Lower leg skin (tissue), 4 donors: ENCODE measurements at regions not wholly inside any gene's neighbourhood (a gene's known extent, or its start where the extent isn't known, plus 50 kb on each side); places are given as distances from the start of the nearest gene placed in this dataset.
"Not testable (repeated sequence)": the region's sequence is repeated elsewhere in the genome, so short reads cannot be mapped to it uniquely, and the experiment has no call there.

Source experiments
- DNase-seq, 2 donors: peaks; one replicate each; pipeline ENCODE4 v3.0.0-alpha.2; 2019; ENCODE audit warnings: low spot score in 2 of 2
- H3K4me3 ChIP-seq: fragments of 200-600 bp; sonication (generic); 2 replicates; pipeline ENCODE4 v1.5.1; 2017; ENCODE audit warnings: mild to moderate bottlenecking, low read depth; ENCODE audit not compliant: poor library complexity, severe bottlenecking
- POLR2A ChIP-seq, 2 donors: fragments of 450-650 bp; IDR thresholded peaks; one replicate each; pipeline ENCODE4 v1.6.1; 2016 to 2017; ENCODE audit warnings: antibody characterized with exemption in 2 of 2, mild to moderate bottlenecking in 1 of 2, moderate library complexity in 1 of 2
- WGBS, 2 donors: methylation state at CpG; one replicate each; pipeline ENCODE4 v1.1.5; 2018; 5-methylcytosine and 5-hydroxymethylcytosine counted together
- intact Hi-C: fragments of 100-400 bp; cut with DNase I; formaldehyde crosslinking; loops from one replicate; pipeline ENCODE4 v1.15.0; 2023; ENCODE audit warnings: low total_unique reads
- TF ChIP-seq, protein P1 (sequence below), 3 donors: fragments of 450-650 bp; IDR thresholded peaks; one replicate each; pipeline ENCODE4 v1.5.1; 2016; ENCODE audit warnings: antibody characterized with exemption in 3 of 3, mild to moderate bottlenecking in 3 of 3, moderate library complexity in 2 of 3

DNA sequence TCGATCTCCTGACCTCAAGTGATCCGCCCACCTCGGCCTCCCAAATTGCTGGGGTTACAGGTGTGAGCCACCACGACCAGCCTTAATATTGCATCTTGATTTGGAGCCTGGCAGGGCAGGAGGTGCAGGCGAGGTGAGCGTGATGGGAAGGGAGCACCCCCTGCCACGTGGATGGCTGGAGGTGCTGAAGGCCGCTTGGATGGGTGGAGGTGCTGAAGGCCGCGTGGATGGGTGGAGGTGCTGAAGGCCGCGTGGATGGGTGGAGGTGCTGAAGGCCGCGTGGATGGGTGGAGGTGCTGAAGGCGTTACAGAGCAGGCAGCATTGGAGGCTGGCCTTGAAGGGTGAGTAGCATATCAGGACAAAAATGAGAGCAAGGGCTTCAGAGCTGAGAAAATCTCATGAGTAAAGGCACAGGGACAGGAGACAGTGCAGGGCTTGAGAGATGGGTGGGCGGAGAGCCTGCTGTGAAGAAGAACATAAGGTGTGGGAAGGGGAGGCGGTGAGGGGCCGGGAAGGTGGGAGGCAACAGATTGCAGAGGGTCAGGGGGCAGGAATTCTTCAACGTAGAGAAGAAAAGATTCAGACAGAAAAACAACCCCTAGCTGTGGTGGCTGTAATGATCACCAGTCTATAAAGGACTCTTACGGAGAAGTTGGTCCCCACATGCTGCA is 101.7 kb upstream of the SEC14L1 start:
- intact Hi-C loops = no loop called here
- TF ChIP-seq POLR2A (IDR thresholded peaks at IDR 0.05) = no peak
- TF ChIP-seq, protein P1, sequence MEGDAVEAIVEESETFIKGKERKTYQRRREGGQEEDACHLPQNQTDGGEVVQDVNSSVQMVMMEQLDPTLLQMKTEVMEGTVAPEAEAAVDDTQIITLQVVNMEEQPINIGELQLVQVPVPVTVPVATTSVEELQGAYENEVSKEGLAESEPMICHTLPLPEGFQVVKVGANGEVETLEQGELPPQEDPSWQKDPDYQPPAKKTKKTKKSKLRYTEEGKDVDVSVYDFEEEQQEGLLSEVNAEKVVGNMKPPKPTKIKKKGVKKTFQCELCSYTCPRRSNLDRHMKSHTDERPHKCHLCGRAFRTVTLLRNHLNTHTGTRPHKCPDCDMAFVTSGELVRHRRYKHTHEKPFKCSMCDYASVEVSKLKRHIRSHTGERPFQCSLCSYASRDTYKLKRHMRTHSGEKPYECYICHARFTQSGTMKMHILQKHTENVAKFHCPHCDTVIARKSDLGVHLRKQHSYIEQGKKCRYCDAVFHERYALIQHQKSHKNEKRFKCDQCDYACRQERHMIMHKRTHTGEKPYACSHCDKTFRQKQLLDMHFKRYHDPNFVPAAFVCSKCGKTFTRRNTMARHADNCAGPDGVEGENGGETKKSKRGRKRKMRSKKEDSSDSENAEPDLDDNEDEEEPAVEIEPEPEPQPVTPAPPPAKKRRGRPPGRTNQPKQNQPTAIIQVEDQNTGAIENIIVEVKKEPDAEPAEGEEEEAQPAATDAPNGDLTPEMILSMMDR (IDR thresholded peaks at IDR 0.05) = no peak
- 83 to 86% methylated on average over 20 of the region's 20 CpGs for WGBS, 2 donors
- DNase-seq = no peak
- H3K4me3 ChIP-seq = no peak overlapping the region

DNA sequence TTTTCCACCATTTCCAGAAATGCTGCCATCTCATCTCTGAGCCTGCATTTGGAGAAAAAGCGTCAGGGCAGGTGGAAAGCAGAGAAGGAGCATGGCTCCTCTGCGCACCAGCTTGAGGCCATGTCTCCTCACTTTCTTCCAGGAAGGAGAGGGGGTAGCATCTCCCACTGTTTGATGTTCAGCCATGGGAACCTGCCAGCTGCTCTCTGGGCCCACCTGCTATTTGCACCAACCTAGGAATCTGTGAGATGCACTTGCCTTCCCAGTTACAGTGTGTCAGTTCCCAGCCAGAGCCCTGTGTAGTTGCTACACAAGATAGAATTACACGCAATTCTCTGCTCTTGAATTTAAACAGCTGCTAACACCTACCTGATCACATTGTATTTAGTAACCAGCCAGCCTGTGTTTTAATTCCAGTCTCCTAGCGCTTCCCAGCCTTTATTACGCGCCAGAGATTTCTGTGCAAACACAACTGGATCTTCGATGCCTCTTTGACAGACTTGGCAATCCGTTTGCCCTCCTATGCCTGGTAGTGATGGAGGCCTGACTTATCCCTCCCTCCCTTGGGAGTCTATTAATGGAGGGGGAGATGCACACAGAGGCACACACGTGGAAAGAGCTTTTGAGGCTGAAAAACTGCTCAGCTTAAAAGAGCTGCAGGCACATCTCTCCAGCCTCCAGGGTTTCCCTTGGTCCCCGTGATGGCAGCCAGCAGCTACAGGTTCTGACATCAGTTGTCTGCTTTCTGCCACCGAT is 98.1 kb upstream of the SEC14L1 start:
- intact Hi-C loops = no loop called here
- DNase-seq = no peak
- WGBS, 2 donors = 80 to 84% methylated on average over 11 of the region's 11 CpGs
- TF ChIP-seq POLR2A (IDR thresholded peaks at IDR 0.05) = no peak
- TF ChIP-seq, protein P1 (IDR thresholded peaks at IDR 0.05) = no peak
- H3K4me3 ChIP-seq = no peak overlapping the region

DNA sequence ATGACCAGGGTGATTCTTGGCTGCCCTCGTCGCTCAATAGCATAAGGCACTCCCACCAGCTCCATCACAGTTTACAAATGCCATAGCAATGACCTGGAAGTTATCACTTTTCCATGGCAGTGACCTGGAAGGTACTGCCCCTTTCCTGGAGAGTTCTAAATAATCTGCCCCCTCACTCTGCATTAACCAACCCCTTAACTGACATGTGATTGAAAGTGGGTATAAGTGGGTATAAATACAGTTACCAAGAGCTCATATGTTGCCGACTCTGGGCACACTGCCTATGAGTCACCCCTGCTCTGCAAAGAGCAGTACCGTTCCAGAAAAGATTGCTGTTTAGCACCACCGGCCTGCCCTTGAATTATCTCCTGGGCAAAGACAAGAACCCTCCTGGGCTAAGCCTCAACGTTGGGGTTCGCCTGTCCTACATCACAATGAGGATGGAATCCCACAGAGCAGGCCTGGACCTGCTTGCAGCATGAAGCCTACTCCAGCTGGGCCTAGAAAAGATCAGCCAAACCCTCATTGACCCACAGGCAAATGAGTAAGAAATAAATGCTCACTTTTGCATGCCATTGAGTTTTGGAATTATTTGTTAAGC is 95.2 kb upstream of the SEC14L1 start:
- TF ChIP-seq, protein P1 (IDR thresholded peaks at IDR 0.05) = no peak
- TF ChIP-seq POLR2A (IDR thresholded peaks at IDR 0.05) = no peak
- 54 to 64% methylated on average over 7 of the region's 7 CpGs for WGBS, 2 donors
- intact Hi-C loops = no loop called here
- no peak for DNase-seq
- no peak overlapping the region for H3K4me3 ChIP-seq

DNA sequence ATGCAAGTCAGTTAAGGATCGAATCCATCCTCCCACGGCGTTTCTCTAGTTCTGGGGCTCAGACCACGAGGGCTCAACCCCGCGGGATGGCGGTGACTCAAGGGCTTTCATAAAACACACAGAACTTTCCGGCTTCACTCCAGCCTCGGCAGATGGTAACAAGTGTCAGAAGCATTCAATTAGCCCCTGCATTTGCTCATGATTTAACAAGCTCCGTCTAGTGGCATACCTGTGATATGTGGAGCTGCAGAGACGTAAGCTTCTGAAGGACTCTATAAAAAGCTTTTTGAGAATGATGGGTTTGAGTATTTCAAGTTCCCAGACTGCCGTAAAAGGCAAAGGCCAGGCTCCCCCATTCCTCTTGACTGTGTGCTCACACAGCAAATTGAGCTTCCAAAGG is 91.3 kb upstream of the SEC14L1 start:
- 48 to 52% methylated on average over 12 of the region's 12 CpGs for WGBS, 2 donors
- no peak overlapping the region for H3K4me3 ChIP-seq
- no peak for DNase-seq
- intact Hi-C loops = no loop called here
- TF ChIP-seq, protein P1 (IDR thresholded peaks at IDR 0.05) = no peak
- TF ChIP-seq POLR2A (IDR thresholded peaks at IDR 0.05) = no peak

DNA sequence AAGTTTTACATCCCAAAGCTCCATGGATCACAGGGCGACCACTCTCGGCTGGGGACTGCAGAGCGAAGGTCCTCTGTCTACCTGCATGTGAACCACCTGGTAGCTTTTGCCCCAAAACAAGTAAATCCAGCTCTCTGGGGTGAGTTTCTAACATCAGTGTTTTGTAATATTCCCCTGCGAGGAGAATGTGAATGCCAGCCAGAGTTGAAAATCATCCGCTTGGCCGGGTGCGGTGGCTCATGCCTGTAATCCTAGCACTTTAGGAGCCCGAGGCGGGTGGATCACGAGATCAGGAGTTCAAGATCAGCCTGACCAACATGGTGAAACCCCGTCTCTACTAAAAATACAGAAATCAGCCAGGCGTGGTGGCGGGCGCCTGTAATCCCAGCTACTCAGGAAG is 89.9 kb upstream of the SEC14L1 start:
- WGBS, 2 donors = 71 to 78% methylated on average over 14 of the region's 14 CpGs
- intact Hi-C loops, DNase-seq: not testable (repeated sequence)

DNA sequence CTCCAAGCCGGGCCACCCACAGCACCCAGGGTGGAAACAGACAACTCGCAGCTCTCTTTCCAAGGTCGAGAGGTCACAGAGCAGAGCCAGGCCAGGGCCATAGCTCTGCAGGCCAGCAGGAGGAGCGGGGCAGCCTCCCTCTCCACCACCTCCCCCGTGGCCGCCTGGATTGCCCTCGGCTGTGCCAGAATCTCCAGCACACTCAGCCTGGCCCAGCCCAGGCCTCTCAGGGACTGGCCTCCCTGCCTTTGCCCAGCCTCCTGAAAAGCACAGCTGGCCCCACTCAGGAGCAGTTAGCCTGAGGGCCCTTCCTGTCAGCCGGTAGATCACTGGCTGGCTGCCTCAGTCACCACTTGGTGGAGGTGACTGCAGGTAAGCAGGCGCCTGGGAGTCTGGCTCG is 85.8 kb upstream of the SEC14L1 start:
- TF ChIP-seq, protein P1 (IDR thresholded peaks at IDR 0.05) = no peak
- no peak for TF ChIP-seq POLR2A (IDR thresholded peaks at IDR 0.05)
- no peak for DNase-seq
- intact Hi-C loops = loop anchor here (5.0 kb wide), 1 partner anchor 188 kb away; the partner anchor contains the start of gene MGAT5B
- 58 to 88% methylated on average over 5 to 10 of the region's 10 CpGs for whole genome bisulfite sequencing, 2 donors
- H3K4me3 ChIP-seq = no peak overlapping the region

More for the DNA sequence above, 89.9 kb upstream of the SEC14L1 start:
- not testable (repeated sequence) for H3K4me3 ChIP-seq
